GM12878 (cell line): ENCODE measurements at regions not wholly inside any gene's neighbourhood (a gene's known extent, or its start where the extent isn't known, plus 50 kb on each side); places are given as distances from the start of the nearest gene placed in this dataset.
A peak's percentile ranks its signal among the peaks of the same experiment; 100 is the strongest.

ENCODE experiments used
- ATAC-seq: fragments of 200-7000 bp; cut with Tn5 transposase; 3 replicates; pipeline ENCODE4 v1.9.1; 2020; ENCODE audit warnings: mild to moderate bottlenecking, moderate library complexity
- BruUV-seq: library from RNA; stranded (reverse); fragments of 400-500 nt; replicated peaks from 2 replicates; lab custom pipeline; 2021; lab: Mats Ljungman, UMichigan
- CTCF ChIA-PET: fragments of 300-600 bp; sonication (Branson Sonifier 250); formaldehyde crosslinking; extraction: SDS; loops from one replicate; lab custom pipeline; 2021; ENCODE audit warnings: inconsistent platforms; lab: Yijun Ruan, JAX
- POLR2A ChIA-PET: fragments of 350-600 bp; formaldehyde crosslinking; extraction: SDS; loops from one replicate; lab custom pipeline; 2021; ENCODE audit warnings: inconsistent platforms; lab: Charles Lee
- RAD21 ChIA-PET: fragments of 300-600 bp; sonication (Branson Sonifier 250); formaldehyde crosslinking; loops from one replicate; lab custom pipeline; 2023; ENCODE audit warnings: antibody characterized with exemption; ENCODE audit not compliant: unreplicated experiment; lab: Charles Lee
- SMC1A ChIA-PET: fragments of 300-600 bp; sonication (Branson Sonifier 250); formaldehyde crosslinking; loops from one replicate; lab custom pipeline; 2023; ENCODE audit not compliant: unreplicated experiment, uncharacterized antibody; lab: Charles Lee
- DNase-seq: peaks from one replicate; pipeline ENCODE4 v3.0.0-alpha.2; 2011; ENCODE audit warnings: low read depth, low spot score
- FAIRE-seq: peaks from 3 replicates; lab custom pipeline; 2011; peaks lifted over from hg19 to GRCh38; lab: Jason Lieb, UNC
- H2AFZ ChIP-seq: 2 replicates; pipeline ENCODE4 v1.6.0; 2011; ENCODE audit warnings: low read depth, low read length, control low read depth; ENCODE audit not compliant: control insufficient read depth
- H3K27ac ChIP-seq: 2 replicates; pipeline ENCODE4 v1.5.1; 2011; ENCODE audit warnings: control low read depth; ENCODE audit not compliant: control insufficient read depth, insufficient read depth
- H3K27me3 ChIP-seq, 2 experiments: replicated peaks in 1 of 2; 2 replicates each; pipeline versions ENCODE4 v1.6.0 to v1.6.1; 2011; ENCODE audit warnings: low read length in 1 of 2; ENCODE audit not compliant: control insufficient read depth in 2 of 2, insufficient read depth in 2 of 2
- H3K36me3 ChIP-seq, 2 experiments: 2 replicates each; pipeline ENCODE4 v1.5.1; 2011; ENCODE audit warnings: low read length in 1 of 2; ENCODE audit not compliant: control insufficient read depth in 2 of 2, insufficient read depth in 2 of 2
- H3K4me1 ChIP-seq: 2 replicates; pipeline ENCODE4 v1.6.1; 2011; ENCODE audit warnings: mild to moderate bottlenecking, low read length, moderate library complexity, mixed read lengths; ENCODE audit not compliant: control insufficient read depth, insufficient read depth
- H3K4me2 ChIP-seq: 2 replicates; pipeline ENCODE4 v1.6.0; 2011; ENCODE audit warnings: control low read depth; ENCODE audit not compliant: control insufficient read depth, insufficient read depth
- H3K4me3 ChIP-seq: fragments of 200-600 bp; sonication (generic); 2 replicates; pipeline ENCODE4 v1.5.1; 2016
- H3K79me2 ChIP-seq: 2 replicates; pipeline ENCODE4 v1.6.0; 2011; ENCODE audit warnings: low read length; ENCODE audit not compliant: control insufficient read depth, insufficient read depth
- H3K9ac ChIP-seq: 2 replicates; pipeline ENCODE4 v1.8.0; 2011; ENCODE audit warnings: low read length, control low read depth, mixed read lengths; ENCODE audit not compliant: control insufficient read depth, insufficient read depth
- H3K9me3 ChIP-seq: replicated peaks from 3 replicates; pipeline ENCODE4 v1.5.1; 2011; ENCODE audit warnings: mild to moderate bottlenecking, low read length; ENCODE audit not compliant: control insufficient read depth, insufficient read depth
- H4K20me1 ChIP-seq: 2 replicates; pipeline ENCODE4 v1.6.0; 2011; ENCODE audit not compliant: control insufficient read depth, insufficient read depth
- NKRF ChIP-seq: fragments of 450-650 bp; conservative IDR thresholded peaks from 2 replicates; pipeline ENCODE4 v1.6.1; 2017; ENCODE audit warnings: mild to moderate bottlenecking, moderate library complexity
- RUNX3 ChIP-seq: IDR thresholded peaks from 2 replicates; pipeline ENCODE4 v1.6.1; 2012; ENCODE audit warnings: low read length, inconsistent platforms
- WGBS: methylation state at CpG from one replicate; pipeline ENCODE4 v1.1.6; 2016; ENCODE audit warnings: low lambda C conversion rate; ENCODE audit not compliant: insufficient replicate concordance, insufficient coverage; ENCODE audit errors: missing lambda C conversion rate; 5-methylcytosine and 5-hydroxymethylcytosine counted together
- in situ Hi-C: fragments of 300-500 bp; cut with MboI; formaldehyde crosslinking; loops from 9 replicates; pipeline ENCODE4 v1.14.3; 2018; ENCODE audit warnings: mixed read lengths
- intact Hi-C: fragments of 100-400 bp; cut with micrococcal nuclease; formaldehyde crosslinking; loops from one replicate; pipeline ENCODE4 v1.14.2; 2022; ENCODE audit not compliant: unreplicated experiment

- no peak for DNase-seq
- intact Hi-C loops = no loop called here
- BruUV-seq = no TSS peak
- H3K27me3 ChIP-seq = no peaks in the 10 kb centered on the region
- H2AFZ ChIP-seq = no peak overlapping the region
- ChIA-PET SMC1A (interaction anchor here (0.6 to 3.2 kb wide), 18 partner anchors 10 to 183 kb away, joined by 3 to 22 read pairs (median 6); no protein-coding TSS in a partner anchor), CTCF (interaction anchor here (0.7 to 1.2 kb wide), 5 partner anchors 9 to 183 kb away, joined by 3 to 5 read pairs (median 3); no protein-coding TSS in a partner anchor), RAD21 (interaction anchor here (0.7 to 2.0 kb wide), 14 partner anchors 15 to 396 kb away, joined by 3 to 7 read pairs (median 4); partner anchors contain the start of gene ZNF462), POLR2A (interaction anchor here (0.5 to 1.4 kb wide), 5 partner anchors 47 to 147 kb away, joined by 3 to 4 read pairs (median 3); no protein-coding TSS in a partner anchor)
- peaks cover 6% of the 10 kb centered on the region; the same call in 1 of the 2 replicates for H3K4me1 ChIP-seq
- no peak overlapping the region for H3K4me3 ChIP-seq
- peak overlapping the region; percentile 6; the same call in 1 of the 2 replicates for H3K27ac ChIP-seq
- no peaks in the 10 kb centered on the region for H4K20me1 ChIP-seq
- FAIRE-seq = no peak
- TF ChIP-seq RUNX3 (0 out of 2 replicates have a peak, but pooled peaks have one; percentile 9), NKRF (no peak)
- H3K9ac ChIP-seq = no peak overlapping the region
- 30% methylated on average over 8 of the region's 8 CpGs for WGBS
- no peaks in the 10 kb centered on the region for H3K36me3 ChIP-seq
- H3K9me3 ChIP-seq = no peaks in the 10 kb centered on the region; the same call in 2 of the 3 replicates
- H3K79me2 ChIP-seq = no peaks in the 10 kb centered on the region
- in situ Hi-C loops = no loop called here
- ATAC-seq = peak; percentile 58
- no peak overlapping the region for H3K4me2 ChIP-seq
These were observed 395.7 kb upstream of the ZNF462 start for GRCh38 chr9:106467113-106467864.
